GM23338 (cell line): ENCODE measurements at regions not wholly inside any gene's neighbourhood (a gene's known extent, or its start where the extent isn't known, plus 50 kb on each side); places are given as distances from the start of the nearest gene placed in this dataset.

Source experiments
- ATAC-seq: fragments of 200-7000 bp; cut with Tn5 transposase; 3 replicates; pipeline ENCODE4 v1.9.1; 2020
- DNase-seq: peaks from one replicate; pipeline ENCODE4 v3.0.0-alpha.2; 2015; ENCODE audit warnings: low spot score
- H2AFZ ChIP-seq: fragments of 200-600 bp; sonication (generic); 2 replicates; pipeline ENCODE4 v1.8.0; 2016; ENCODE audit warnings: antibody characterized with exemption, mild to moderate bottlenecking, moderate library complexity
- H3F3A ChIP-seq: fragments of 200-600 bp; sonication (generic); replicated peaks from 2 replicates; pipeline ENCODE4 v1.8.0; 2017; ENCODE audit warnings: antibody characterized with exemption, mixed run types, low read depth
- H3K27ac ChIP-seq: fragments of 200-600 bp; sonication (generic); 2 replicates; pipeline ENCODE4 v1.6.1; 2016; ENCODE audit warnings: low read depth
- H3K27me3 ChIP-seq: fragments of 200-600 bp; sonication (generic); 2 replicates; pipeline ENCODE4 v1.8.0; 2016; ENCODE audit warnings: mild to moderate bottlenecking, mixed run types, moderate library complexity; ENCODE audit not compliant: insufficient read depth
- H3K36me3 ChIP-seq: fragments of 200-600 bp; sonication (generic); 2 replicates; pipeline ENCODE4 v1.8.0; 2016; ENCODE audit warnings: mild to moderate bottlenecking; ENCODE audit not compliant: insufficient read depth
- H3K4me1 ChIP-seq: fragments of 200-600 bp; sonication (generic); 2 replicates; pipeline ENCODE4 v1.8.0; 2016; ENCODE audit warnings: mild to moderate bottlenecking, moderate library complexity; ENCODE audit not compliant: insufficient read depth
- H3K4me2 ChIP-seq: fragments of 200-600 bp; sonication (generic); 2 replicates; pipeline ENCODE4 v1.7.1; 2017; ENCODE audit warnings: mixed run types
- H3K4me3 ChIP-seq: fragments of 200-600 bp; sonication (generic); 2 replicates; pipeline ENCODE4 v1.6.1; 2016; ENCODE audit warnings: mixed run types
- H3K79me2 ChIP-seq: fragments of 200-600 bp; sonication (generic); replicated peaks from 2 replicates; pipeline ENCODE4 v1.8.0; 2017; ENCODE audit warnings: mild to moderate bottlenecking; ENCODE audit not compliant: insufficient read depth
- H3K9me2 ChIP-seq: fragments of 200-600 bp; sonication (generic); 2 replicates; pipeline ENCODE4 v1.8.0; 2017; ENCODE audit not compliant: insufficient read depth
- H4K20me1 ChIP-seq: fragments of 200-600 bp; sonication (generic); replicated peaks from 2 replicates; pipeline ENCODE4 v1.8.0; 2017; ENCODE audit warnings: mild to moderate bottlenecking; ENCODE audit not compliant: insufficient read depth
- H3K27ac Mint-ChIP-seq: 2 replicates; pipeline ENCODE4 v1.8.0; 2020; ENCODE audit warnings: inconsistent platforms, mild to moderate bottlenecking, moderate library complexity, mixed read lengths
- H3K27me3 Mint-ChIP-seq: 3 replicates; pipeline ENCODE4 v1.8.0; 2022; ENCODE audit warnings: low read depth, mild to moderate bottlenecking, moderate library complexity, mixed read lengths, inconsistent platforms; ENCODE audit not compliant: insufficient read depth, poor library complexity
- H3K36me3 Mint-ChIP-seq: 3 replicates; pipeline ENCODE4 v1.8.0; 2021; ENCODE audit warnings: low read depth, mild to moderate bottlenecking, inconsistent platforms, moderate library complexity, mixed read lengths
- H3K4me1 Mint-ChIP-seq: 3 replicates; pipeline ENCODE4 v1.8.0; 2020; ENCODE audit warnings: mild to moderate bottlenecking, inconsistent platforms, mixed read lengths
- H3K4me3 Mint-ChIP-seq: 3 replicates; pipeline ENCODE4 v1.8.0; 2021; ENCODE audit warnings: moderate library complexity, mild to moderate bottlenecking, inconsistent platforms, mixed read lengths
- H3K9me3 Mint-ChIP-seq: 3 replicates; pipeline ENCODE4 v1.8.0; 2020; ENCODE audit warnings: moderate library complexity, mild to moderate bottlenecking, inconsistent platforms, mixed read lengths
- CREB1 ChIP-seq: fragments of 250-450 bp; sonication (Bioruptor Pico); IDR thresholded peaks from 2 replicates; pipeline ENCODE4 v1.5.0; 2020; ENCODE audit warnings: low read depth, mild to moderate bottlenecking, moderate library complexity
- EZH2 ChIP-seq: fragments of 200-600 bp; sonication (generic); IDR thresholded peaks from one replicate; pipeline ENCODE4 v1.8.0; 2017; ENCODE audit warnings: antibody characterized with exemption, mild to moderate bottlenecking, low read depth; ENCODE audit not compliant: unreplicated experiment
- NANOG ChIP-seq: IDR thresholded peaks from 2 replicates; pipeline ENCODE4 v1.6.1; 2016; ENCODE audit warnings: antibody characterized with exemption, borderline replicate concordance
- ZNF331 ChIP-seq: fragments of 250-450 bp; sonication (Bioruptor Pico); IDR thresholded peaks from 2 replicates; pipeline ENCODE4 v1.5.0; 2020; ENCODE audit warnings: low read depth, mild to moderate bottlenecking, moderate library complexity
- TF ChIP-seq, protein P1 (sequence below): fragments of 250-450 bp; sonication (Bioruptor Pico); IDR thresholded peaks from 2 replicates; pipeline ENCODE4 v1.5.0; 2020; ENCODE audit warnings: mild to moderate bottlenecking, moderate library complexity
- TF ChIP-seq, protein P2 (sequence below), 2 experiments: fragments of 200-600 bp in 1 of 2; sonication (generic) in 1 of 2; conservative IDR thresholded peaks; 2 replicates each; pipeline versions ENCODE4 v1.5.1 to v1.6.1; 2016 to 2017; ENCODE audit warnings: antibody characterized with exemption in 2 of 2, low read depth in 2 of 2, mild to moderate bottlenecking in 2 of 2, moderate library complexity in 1 of 2
- TF ChIP-seq, protein P3 (sequence below): IDR thresholded peaks from one replicate; pipeline ENCODE4 v1.6.1; 2018; ENCODE audit warnings: antibody characterized with exemption; ENCODE audit not compliant: unreplicated experiment

DNA sequence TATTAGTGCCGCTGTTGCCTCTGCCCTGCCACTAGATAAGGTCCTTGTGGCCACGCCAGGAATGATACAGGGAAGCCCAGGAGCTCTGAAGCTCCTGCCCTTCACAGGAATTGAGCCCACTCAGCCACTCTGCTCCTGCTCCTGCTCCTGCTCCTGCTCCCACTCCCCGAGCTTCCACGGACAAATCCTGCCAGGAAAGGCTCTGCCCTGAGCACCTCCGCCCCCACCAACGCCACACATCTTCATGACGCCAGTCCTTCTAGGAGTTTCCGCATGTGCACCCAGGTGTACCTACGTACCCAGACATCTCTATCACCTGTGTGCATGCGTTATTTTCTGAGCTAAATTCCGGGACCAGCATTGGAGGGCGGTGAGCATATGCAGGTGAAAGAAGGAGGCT, 369.1 kb downstream of the C16orf95 start (continued):
- TF ChIP-seq, protein P1, sequence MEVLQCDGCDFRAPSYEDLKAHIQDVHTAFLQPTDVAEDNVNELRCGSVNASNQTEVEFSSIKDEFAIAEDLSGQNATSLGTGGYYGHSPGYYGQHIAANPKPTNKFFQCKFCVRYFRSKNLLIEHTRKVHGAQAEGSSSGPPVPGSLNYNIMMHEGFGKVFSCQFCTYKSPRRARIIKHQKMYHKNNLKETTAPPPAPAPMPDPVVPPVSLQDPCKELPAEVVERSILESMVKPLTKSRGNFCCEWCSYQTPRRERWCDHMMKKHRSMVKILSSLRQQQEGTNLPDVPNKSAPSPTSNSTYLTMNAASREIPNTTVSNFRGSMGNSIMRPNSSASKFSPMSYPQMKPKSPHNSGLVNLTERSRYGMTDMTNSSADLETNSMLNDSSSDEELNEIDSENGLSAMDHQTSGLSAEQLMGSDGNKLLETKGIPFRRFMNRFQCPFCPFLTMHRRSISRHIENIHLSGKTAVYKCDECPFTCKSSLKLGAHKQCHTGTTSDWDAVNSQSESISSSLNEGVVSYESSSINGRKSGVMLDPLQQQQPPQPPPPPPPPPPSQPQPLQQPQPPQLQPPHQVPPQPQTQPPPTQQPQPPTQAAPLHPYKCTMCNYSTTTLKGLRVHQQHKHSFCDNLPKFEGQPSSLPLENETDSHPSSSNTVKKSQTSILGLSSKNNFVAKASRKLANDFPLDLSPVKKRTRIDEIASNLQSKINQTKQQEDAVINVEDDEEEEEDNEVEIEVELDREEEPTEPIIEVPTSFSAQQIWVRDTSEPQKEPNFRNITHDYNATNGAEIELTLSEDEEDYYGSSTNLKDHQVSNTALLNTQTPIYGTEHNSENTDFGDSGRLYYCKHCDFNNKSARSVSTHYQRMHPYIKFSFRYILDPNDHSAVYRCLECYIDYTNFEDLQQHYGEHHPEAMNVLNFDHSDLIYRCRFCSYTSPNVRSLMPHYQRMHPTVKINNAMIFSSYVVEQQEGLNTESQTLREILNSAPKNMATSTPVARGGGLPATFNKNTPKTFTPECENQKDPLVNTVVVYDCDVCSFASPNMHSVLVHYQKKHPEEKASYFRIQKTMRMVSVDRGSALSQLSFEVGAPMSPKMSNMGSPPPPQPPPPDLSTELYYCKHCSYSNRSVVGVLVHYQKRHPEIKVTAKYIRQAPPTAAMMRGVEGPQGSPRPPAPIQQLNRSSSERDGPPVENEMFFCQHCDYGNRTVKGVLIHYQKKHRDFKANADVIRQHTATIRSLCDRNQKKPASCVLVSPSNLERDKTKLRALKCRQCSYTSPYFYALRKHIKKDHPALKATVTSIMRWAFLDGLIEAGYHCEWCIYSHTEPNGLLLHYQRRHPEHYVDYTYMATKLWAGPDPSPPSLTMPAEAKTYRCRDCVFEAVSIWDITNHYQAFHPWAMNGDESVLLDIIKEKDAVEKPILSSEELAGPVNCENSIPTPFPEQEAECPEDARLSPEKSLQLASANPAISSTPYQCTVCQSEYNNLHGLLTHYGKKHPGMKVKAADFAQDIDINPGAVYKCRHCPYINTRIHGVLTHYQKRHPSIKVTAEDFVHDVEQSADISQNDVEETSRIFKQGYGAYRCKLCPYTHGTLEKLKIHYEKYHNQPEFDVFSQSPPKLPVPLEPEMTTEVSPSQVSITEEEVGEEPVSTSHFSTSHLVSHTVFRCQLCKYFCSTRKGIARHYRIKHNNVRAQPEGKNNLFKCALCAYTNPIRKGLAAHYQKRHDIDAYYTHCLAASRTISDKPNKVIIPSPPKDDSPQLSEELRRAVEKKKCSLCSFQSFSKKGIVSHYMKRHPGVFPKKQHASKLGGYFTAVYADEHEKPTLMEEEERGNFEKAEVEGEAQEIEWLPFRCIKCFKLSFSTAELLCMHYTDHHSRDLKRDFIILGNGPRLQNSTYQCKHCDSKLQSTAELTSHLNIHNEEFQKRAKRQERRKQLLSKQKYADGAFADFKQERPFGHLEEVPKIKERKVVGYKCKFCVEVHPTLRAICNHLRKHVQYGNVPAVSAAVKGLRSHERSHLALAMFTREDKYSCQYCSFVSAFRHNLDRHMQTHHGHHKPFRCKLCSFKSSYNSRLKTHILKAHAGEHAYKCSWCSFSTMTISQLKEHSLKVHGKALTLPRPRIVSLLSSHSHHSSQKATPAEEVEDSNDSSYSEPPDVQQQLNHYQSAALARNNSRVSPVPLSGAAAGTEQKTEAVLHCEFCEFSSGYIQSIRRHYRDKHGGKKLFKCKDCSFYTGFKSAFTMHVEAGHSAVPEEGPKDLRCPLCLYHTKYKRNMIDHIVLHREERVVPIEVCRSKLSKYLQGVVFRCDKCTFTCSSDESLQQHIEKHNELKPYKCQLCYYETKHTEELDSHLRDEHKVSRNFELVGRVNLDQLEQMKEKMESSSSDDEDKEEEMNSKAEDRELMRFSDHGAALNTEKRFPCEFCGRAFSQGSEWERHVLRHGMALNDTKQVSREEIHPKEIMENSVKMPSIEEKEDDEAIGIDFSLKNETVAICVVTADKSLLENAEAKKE (CRISPR knock-in tag), result no peak
- TF ChIP-seq CREB1, result no peak
- TF ChIP-seq NANOG, result no peak

DNA sequence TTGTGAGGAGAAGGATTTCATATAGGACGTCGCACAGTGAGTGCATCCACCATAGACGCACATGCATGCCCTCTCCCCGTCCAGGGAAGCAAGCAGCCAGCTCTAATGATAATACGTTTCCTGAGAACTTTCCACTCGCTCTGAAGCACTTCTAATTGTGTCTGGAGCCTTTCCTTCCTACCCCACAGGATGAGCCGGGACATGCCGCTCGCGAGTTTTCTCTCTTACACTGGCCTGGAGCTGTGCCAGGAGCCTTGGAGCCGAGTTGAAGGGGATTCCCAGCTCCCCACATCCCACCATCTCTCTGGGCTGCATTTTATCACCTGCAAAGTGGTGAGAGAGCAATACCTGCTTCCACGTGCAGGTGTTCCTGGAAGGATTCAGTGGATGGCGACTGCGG, 368.1 kb downstream of the C16orf95 start:
- Histone ChIP-seq H3K4me1 (no peaks in the 10 kb centered on the region), H4K20me1 (no peaks in the 10 kb centered on the region), H3K27ac (no peak overlapping the region), H3K9me2 (0 out of 2 replicates have a peak, but pooled peaks cover 4% of the 10 kb centered on the region), H3K4me2 (no peak overlapping the region), H3F3A (no peaks in the 10 kb centered on the region), H2AFZ (no peak overlapping the region), H3K36me3 (no peaks in the 10 kb centered on the region), H3K4me3 (no peak overlapping the region), H3K79me2 (no peaks in the 10 kb centered on the region), H3K27me3 (no peaks in the 10 kb centered on the region)
- no peak for ATAC-seq
- Mint-ChIP-seq H3K4me1 (peaks cover 9% of the 10 kb centered on the region; the same call in 2 of the 3 replicates), H3K36me3 (peaks cover 4% of the 10 kb centered on the region; the same call in 1 of the 3 replicates), H3K27me3 (peaks cover under 1% of the 10 kb centered on the region), H3K4me3 (no peak overlapping the region), H3K9me3 (peaks cover 7% of the 10 kb centered on the region), H3K27ac (no peak overlapping the region)
- TF ChIP-seq ZNF331 (CRISPR knock-in tag) (no peak), EZH2 (no peak)
- TF ChIP-seq, protein P2, sequence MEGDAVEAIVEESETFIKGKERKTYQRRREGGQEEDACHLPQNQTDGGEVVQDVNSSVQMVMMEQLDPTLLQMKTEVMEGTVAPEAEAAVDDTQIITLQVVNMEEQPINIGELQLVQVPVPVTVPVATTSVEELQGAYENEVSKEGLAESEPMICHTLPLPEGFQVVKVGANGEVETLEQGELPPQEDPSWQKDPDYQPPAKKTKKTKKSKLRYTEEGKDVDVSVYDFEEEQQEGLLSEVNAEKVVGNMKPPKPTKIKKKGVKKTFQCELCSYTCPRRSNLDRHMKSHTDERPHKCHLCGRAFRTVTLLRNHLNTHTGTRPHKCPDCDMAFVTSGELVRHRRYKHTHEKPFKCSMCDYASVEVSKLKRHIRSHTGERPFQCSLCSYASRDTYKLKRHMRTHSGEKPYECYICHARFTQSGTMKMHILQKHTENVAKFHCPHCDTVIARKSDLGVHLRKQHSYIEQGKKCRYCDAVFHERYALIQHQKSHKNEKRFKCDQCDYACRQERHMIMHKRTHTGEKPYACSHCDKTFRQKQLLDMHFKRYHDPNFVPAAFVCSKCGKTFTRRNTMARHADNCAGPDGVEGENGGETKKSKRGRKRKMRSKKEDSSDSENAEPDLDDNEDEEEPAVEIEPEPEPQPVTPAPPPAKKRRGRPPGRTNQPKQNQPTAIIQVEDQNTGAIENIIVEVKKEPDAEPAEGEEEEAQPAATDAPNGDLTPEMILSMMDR (conservative IDR thresholded peaks at IDR 0.05; ENCODE audit: low read depth in 2 of 2), result no peak
- TF ChIP-seq, protein P3, sequence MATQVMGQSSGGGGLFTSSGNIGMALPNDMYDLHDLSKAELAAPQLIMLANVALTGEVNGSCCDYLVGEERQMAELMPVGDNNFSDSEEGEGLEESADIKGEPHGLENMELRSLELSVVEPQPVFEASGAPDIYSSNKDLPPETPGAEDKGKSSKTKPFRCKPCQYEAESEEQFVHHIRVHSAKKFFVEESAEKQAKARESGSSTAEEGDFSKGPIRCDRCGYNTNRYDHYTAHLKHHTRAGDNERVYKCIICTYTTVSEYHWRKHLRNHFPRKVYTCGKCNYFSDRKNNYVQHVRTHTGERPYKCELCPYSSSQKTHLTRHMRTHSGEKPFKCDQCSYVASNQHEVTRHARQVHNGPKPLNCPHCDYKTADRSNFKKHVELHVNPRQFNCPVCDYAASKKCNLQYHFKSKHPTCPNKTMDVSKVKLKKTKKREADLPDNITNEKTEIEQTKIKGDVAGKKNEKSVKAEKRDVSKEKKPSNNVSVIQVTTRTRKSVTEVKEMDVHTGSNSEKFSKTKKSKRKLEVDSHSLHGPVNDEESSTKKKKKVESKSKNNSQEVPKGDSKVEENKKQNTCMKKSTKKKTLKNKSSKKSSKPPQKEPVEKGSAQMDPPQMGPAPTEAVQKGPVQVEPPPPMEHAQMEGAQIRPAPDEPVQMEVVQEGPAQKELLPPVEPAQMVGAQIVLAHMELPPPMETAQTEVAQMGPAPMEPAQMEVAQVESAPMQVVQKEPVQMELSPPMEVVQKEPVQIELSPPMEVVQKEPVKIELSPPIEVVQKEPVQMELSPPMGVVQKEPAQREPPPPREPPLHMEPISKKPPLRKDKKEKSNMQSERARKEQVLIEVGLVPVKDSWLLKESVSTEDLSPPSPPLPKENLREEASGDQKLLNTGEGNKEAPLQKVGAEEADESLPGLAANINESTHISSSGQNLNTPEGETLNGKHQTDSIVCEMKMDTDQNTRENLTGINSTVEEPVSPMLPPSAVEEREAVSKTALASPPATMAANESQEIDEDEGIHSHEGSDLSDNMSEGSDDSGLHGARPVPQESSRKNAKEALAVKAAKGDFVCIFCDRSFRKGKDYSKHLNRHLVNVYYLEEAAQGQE, result no peak
- DNase-seq, result no peak
